Activated naive CD8-positive, alpha-beta T cell treated with anti-CD3 and anti-CD28 coated beads, Interleukin-2, amount 50 U/mL, for 24 hours (primary cell): ENCODE measurements at regions not wholly inside any gene's neighbourhood (a gene's known extent, or its start where the extent isn't known, plus 50 kb on each side); places are given as distances from the start of the nearest gene placed in this dataset.

Experiments used
- ATAC-seq: fragments of 150-1000 bp; cut with Tn5 transposase; one replicate; pipeline ENCODE4 v1.10.0; 2021
- DNase-seq: peaks from one replicate; pipeline ENCODE4 v3.0.0; 2021
- H3K27ac Mint-ChIP-seq: one replicate; pipeline ENCODE4 v1.8.0; 2021; ENCODE audit warnings: mild to moderate bottlenecking, mixed read lengths
- H3K27me3 Mint-ChIP-seq: one replicate; pipeline ENCODE4 v1.8.0; 2021; ENCODE audit warnings: mixed read lengths
- H3K36me3 Mint-ChIP-seq: one replicate; pipeline ENCODE4 v1.8.0; 2021; ENCODE audit warnings: low read depth, mixed read lengths
- H3K4me1 Mint-ChIP-seq: one replicate; pipeline ENCODE4 v1.8.0; 2021; ENCODE audit warnings: mixed read lengths
- H3K4me3 Mint-ChIP-seq: one replicate; pipeline ENCODE4 v1.8.0; 2021; ENCODE audit warnings: mild to moderate bottlenecking, moderate library complexity, mixed read lengths
- H3K9me3 Mint-ChIP-seq: one replicate; pipeline ENCODE4 v1.8.0; 2021; ENCODE audit warnings: mixed read lengths

DNA sequence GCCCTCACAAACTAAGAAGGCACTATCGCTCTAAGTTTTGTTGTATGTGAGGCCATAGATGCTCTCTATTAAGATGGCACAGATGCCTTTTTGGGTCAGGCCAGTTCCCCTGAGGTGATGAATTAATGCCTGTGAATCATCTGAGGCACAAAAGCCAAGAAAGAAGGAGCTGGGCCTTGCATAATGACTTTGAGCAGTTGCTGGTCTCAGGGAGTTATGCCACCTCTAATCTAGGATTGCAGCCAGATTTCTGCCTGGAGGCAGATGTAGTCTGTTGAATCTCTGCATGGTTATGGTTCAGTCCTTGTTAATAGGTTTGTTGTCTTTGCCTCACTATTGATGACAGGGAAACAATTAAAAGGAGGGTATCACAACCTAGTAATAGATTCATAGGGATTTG is 168.1 kb upstream of the CHRM3 start:
- Mint-ChIP-seq H3K9me3 (peaks cover 22% of the 10 kb centered on the region), H3K27me3 (no peaks in the 10 kb centered on the region), H3K4me1 (no peaks in the 10 kb centered on the region), H3K36me3 (no peaks in the 10 kb centered on the region), H3K4me3 (no peak overlapping the region), H3K27ac (no peak overlapping the region)
- DNase-seq, result no peak
- no peak for ATAC-seq

DNA sequence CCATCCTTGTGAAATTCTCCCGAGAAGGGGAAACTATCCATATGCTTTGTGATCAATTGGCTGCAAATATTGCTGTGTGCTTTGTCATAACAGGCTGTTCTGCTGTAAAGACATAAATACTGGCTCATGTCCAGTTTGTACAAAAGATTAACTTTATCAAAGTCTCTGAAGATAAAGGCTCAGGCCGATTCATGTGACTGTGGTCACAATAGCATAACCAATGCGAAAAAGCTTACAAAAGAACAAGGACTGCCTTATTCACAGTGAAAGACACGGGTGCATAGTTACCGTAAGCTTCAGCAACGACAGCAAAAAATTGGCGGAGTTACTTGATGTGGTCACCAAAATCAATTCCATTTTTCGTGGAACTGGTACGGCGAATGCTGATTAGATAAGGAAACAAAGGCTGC is 173.6 kb upstream of the CHRM3 start:
- DNase-seq, result no peak
- H3K4me1 Mint-ChIP-seq, result no peaks in the 10 kb centered on the region
- ATAC-seq, result no peak
- H3K9me3 Mint-ChIP-seq, result peaks cover 5% of the 10 kb centered on the region
- no peaks in the 10 kb centered on the region for H3K36me3 Mint-ChIP-seq
- H3K27me3 Mint-ChIP-seq, result no peaks in the 10 kb centered on the region
- no peak overlapping the region for H3K27ac Mint-ChIP-seq
- no peak overlapping the region for H3K4me3 Mint-ChIP-seq

DNA sequence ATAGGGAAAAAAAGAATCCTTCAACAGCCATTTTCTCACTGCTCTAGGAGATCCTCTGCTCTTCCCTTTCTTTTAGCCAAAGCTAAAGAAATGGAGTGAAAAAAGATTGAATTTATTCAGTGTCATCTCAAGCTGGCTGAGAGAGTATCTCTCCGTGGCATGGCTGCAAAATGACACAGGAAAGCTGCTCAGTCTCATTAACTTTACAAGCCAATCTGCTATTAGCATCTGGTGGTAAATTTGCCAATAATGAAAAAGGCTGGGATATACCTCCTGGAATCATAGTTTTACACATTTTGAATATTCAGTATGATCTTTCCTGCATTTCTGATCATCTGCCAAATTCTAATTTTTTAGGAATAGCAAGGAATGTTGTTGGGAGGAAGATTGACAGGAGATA is 176.8 kb upstream of the CHRM3 start:
- H3K9me3 Mint-ChIP-seq, result peaks cover 5% of the 10 kb centered on the region
- H3K36me3 Mint-ChIP-seq, result no peaks in the 10 kb centered on the region
- H3K4me1 Mint-ChIP-seq, result no peaks in the 10 kb centered on the region
- ATAC-seq, result no peak
- no peak overlapping the region for H3K27ac Mint-ChIP-seq
- no peaks in the 10 kb centered on the region for H3K27me3 Mint-ChIP-seq
- DNase-seq, result no peak
- no peak overlapping the region for H3K4me3 Mint-ChIP-seq

DNA sequence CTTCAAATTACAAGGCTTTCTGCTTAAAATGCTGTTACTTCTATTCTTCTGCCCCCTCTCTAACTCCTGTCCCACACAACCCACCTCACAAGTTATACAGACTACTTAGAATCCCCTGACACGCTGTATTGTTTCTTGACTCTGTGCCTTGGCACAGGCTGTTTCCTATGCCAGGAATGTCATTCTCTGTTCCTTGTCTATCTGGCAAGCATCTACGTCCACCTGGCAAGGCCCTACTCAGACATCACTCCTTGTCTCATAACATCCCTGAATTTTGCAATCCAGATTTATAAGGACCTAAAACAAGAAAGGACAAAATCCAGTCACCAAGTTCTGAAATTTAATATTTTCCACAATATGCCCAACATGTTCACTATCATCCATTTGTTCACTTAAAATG is 182.0 kb upstream of the CHRM3 start:
- no peaks in the 10 kb centered on the region for H3K36me3 Mint-ChIP-seq
- H3K4me1 Mint-ChIP-seq, result no peaks in the 10 kb centered on the region
- no peak overlapping the region for H3K27ac Mint-ChIP-seq
- peaks cover 6% of the 10 kb centered on the region for H3K9me3 Mint-ChIP-seq
- DNase-seq (no peak), ATAC-seq (no peak)
- H3K27me3 Mint-ChIP-seq, result no peaks in the 10 kb centered on the region
- H3K4me3 Mint-ChIP-seq, result no peak overlapping the region

DNA sequence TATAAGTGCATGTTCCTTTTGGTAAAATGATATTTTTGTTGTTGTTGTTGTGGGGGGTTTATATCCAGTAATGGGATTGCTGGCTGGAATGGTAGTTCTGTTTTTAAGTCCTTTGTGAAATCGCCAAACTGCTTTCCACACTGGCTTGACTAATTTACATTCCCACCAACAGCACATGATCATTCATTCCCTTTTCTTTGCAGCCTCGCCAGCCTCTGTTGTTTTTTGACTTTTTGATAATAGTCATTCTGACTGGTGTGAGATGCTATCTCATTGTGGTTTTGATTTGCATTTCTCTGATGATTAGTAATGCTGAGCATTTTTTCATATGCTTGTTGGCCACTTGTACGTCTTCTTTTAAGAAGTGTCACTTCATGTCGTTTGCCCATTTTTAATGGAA is 188.5 kb upstream of the CHRM3 start:
- Mint-ChIP-seq H3K27ac (no peak overlapping the region), H3K4me1 (no peaks in the 10 kb centered on the region), H3K36me3 (no peaks in the 10 kb centered on the region), H3K9me3 (peaks cover 8% of the 10 kb centered on the region), H3K27me3 (no peaks in the 10 kb centered on the region), H3K4me3 (no peak overlapping the region)
- no peak for ATAC-seq
- DNase-seq, result no peak

DNA sequence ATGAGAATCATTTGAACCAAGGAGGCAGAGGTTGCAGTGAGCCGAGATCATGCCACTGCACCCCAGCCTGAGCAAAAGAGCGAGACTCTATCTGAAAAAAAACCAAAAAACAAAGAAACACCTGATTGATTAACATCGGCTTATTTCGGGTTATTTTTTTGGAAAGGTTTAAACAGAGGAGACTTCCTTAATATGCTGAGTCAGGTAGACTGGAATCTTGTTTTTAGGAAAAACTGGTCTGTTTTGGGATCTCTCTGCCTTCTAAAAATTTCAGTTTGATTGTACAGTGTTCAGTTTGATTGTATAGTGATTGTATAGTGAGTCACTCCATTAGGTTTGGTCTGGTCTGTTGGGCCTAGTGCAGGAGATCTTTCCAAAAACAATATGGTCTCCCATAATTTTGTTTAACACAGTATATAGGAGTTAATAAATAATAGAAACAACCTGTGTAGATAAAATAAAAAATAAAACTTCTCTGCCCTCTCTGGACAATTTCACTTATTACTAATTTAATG is 196.3 kb upstream of the CHRM3 start:
- no peak for ATAC-seq
- Mint-ChIP-seq H3K9me3 (no peaks in the 10 kb centered on the region), H3K36me3 (no peaks in the 10 kb centered on the region), H3K27ac (no peak overlapping the region), H3K27me3 (no peaks in the 10 kb centered on the region), H3K4me1 (no peaks in the 10 kb centered on the region), H3K4me3 (no peak overlapping the region)
- DNase-seq, result no peak

DNA sequence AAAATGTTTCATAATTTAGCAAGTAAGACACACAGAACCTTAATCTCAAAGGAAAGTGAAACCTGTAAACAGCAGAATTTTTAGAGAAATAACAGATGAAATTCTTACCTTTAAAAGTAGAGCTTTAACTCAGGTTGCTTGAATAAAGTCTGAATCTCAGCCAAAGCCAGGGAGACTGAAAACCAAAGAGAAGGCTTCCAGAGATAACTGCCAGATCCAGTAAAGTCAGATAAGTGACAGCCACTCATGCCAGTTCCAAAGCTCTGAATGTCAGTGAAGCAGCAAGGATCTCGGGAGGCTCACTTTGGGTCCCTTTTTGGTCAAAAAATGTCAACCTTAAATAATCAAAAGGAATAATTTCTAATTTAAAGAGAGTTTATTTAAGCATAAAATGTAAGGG is 199.9 kb upstream of the CHRM3 start:
- Mint-ChIP-seq H3K27ac (no peak overlapping the region), H3K4me3 (no peak overlapping the region), H3K4me1 (no peaks in the 10 kb centered on the region), H3K27me3 (no peaks in the 10 kb centered on the region), H3K36me3 (no peaks in the 10 kb centered on the region), H3K9me3 (no peaks in the 10 kb centered on the region)
- DNase-seq (no peak), ATAC-seq (no peak)

DNA sequence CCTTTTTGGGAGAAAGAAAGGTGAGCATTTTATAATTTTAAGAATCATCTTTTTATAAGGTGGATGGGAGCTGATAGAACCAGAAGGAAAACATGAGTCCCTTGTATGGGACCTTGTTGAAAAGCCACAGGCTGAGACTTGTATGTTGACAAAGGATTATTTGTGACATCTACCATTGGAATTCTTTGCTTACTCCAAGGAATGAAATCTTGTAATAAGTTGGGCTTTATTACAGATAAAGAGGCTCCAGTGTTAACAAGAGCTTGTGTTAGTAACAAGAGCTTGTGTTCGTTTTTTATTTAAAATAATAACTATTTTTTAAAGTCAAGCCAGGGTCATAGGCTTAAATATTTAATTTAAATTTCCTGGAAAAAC is 201.1 kb upstream of the CHRM3 start:
- peaks cover 6% of the 10 kb centered on the region for H3K9me3 Mint-ChIP-seq
- no peaks in the 10 kb centered on the region for H3K36me3 Mint-ChIP-seq
- H3K27ac Mint-ChIP-seq, result no peak overlapping the region
- DNase-seq (no peak), ATAC-seq (no peak)
- H3K4me3 Mint-ChIP-seq, result no peak overlapping the region
- H3K4me1 Mint-ChIP-seq, result no peaks in the 10 kb centered on the region
- no peaks in the 10 kb centered on the region for H3K27me3 Mint-ChIP-seq

DNA sequence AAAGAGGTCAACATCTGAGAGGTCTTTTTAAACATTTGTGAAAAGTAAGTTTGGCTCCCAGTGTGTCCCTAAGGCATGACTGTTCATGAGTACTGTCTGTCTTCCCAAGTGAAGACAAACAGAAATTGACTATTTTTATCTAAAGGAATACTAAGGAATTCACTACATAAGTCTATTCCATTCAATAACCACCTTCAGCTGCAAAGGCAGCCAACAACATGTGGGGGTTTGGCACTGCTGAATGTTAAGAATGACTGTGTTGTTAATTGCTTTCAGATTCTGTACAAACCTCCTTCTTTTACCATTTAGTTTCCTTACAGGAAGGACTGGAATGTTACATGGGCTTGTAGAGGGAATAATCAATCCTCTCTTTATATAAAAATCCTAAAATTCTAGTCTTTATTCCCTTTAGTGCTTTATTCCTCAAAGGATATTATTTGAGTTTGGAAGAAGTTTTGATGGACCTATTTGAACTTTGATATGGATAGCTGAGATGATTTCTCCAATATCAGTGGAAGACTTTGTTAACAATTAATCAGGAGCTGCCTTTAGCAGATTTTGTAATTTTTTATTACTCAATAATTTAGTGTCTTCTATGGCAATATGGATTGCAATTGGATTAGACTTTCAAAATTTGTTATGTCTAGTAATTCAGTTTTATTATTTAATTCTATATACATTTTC is 201.7 kb upstream of the CHRM3 start:
- DNase-seq, result no peak
- peaks cover 6% of the 10 kb centered on the region for H3K9me3 Mint-ChIP-seq
- H3K27ac Mint-ChIP-seq, result no peak overlapping the region
- H3K4me3 Mint-ChIP-seq, result no peak overlapping the region
- no peaks in the 10 kb centered on the region for H3K27me3 Mint-ChIP-seq
- H3K4me1 Mint-ChIP-seq, result no peaks in the 10 kb centered on the region
- ATAC-seq, result no peak
- H3K36me3 Mint-ChIP-seq, result no peaks in the 10 kb centered on the region

DNA sequence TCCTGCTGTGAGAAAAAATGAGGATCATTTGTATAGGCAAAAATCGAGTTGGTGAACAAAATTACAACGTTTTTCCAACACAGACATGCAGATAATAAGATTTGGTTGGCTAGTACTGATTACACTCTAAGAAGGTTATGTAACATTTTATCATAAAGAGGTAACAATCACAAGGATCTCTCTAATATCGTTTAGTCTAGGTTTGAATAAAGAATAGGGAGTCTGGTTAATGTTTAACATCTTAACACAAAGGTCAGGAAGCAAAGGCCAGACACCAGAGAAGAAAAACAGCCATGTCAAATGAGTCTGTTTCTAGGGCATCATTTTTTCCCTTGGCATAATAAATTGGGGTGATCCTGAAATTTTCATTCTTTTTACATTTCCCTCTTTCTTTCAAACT is 207.4 kb upstream of the CHRM3 start:
- no peak for DNase-seq
- Mint-ChIP-seq H3K4me3 (no peak overlapping the region), H3K27ac (no peak overlapping the region), H3K9me3 (peaks cover 9% of the 10 kb centered on the region), H3K4me1 (no peaks in the 10 kb centered on the region), H3K36me3 (no peaks in the 10 kb centered on the region), H3K27me3 (no peaks in the 10 kb centered on the region)
- ATAC-seq, result no peak

DNA sequence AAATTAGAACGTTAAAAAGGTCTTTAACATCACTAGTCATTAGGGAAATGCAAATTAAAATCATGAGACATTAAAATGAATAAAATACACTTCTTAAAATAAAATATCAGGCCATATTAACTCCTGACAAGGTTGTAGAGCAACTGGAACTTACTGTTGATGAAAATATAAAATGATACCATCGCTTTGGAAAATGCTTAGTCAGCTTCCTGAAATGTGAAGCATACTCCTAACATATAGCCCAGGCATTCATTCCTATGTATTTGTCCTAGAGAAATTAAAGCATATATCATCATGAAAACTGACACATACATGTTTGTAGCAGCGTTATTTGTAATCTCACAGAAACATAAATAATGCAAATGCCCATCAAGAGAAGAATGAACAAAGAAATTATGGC is 211.5 kb upstream of the CHRM3 start:
- Mint-ChIP-seq H3K4me1 (no peaks in the 10 kb centered on the region), H3K4me3 (no peak overlapping the region), H3K27ac (no peak overlapping the region), H3K36me3 (no peaks in the 10 kb centered on the region), H3K9me3 (peaks cover 9% of the 10 kb centered on the region), H3K27me3 (no peaks in the 10 kb centered on the region)
- DNase-seq (no peak), ATAC-seq (no peak)

DNA sequence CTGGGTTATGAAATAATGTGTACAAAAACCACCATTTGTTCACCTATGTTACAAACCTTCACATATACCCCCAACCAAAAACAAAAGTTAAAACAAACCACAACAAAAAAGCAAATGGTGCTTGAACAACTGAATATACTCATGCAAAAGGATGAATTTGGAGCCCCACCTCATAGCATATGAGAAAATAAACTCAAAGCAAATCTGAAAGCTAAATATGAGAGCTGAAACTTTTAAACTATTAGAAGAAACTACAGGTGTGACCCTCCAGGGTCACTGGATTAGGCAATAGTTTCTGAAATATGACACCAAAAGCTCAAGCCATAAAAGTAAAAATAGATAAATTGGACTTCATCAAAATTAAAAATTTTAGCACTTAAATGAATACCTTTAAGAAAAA is 215.5 kb upstream of the CHRM3 start:
- DNase-seq, result no peak
- no peaks in the 10 kb centered on the region for H3K4me1 Mint-ChIP-seq
- no peaks in the 10 kb centered on the region for H3K36me3 Mint-ChIP-seq
- no peak overlapping the region for H3K27ac Mint-ChIP-seq
- peaks cover 7% of the 10 kb centered on the region for H3K9me3 Mint-ChIP-seq
- no peak overlapping the region for H3K4me3 Mint-ChIP-seq
- ATAC-seq, result no peak
- no peaks in the 10 kb centered on the region for H3K27me3 Mint-ChIP-seq

DNA sequence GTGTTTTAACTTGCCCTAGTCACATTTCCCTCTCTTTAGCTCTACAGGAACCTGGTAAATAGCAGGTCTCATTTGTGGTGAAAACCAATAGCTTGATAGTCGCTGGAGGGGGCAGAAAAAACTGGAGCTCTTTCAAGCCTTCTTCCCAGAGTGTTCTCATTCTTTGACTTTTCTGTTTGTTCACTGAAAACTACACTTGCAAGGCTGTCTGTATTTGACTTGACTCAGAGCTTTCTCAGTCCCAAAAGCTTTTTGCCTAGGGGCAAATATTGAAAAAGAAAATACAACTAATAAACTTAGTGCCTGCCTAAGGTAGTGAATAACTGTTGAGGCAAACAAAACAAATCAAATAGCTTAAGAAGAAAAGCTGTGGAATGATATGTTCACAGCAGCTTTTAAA is 217.1 kb upstream of the CHRM3 start:
- no peak overlapping the region for H3K27ac Mint-ChIP-seq
- DNase-seq, result no peak
- H3K4me1 Mint-ChIP-seq, result no peaks in the 10 kb centered on the region
- no peak for ATAC-seq
- H3K9me3 Mint-ChIP-seq, result peaks cover 7% of the 10 kb centered on the region
- no peaks in the 10 kb centered on the region for H3K36me3 Mint-ChIP-seq
- H3K27me3 Mint-ChIP-seq, result no peaks in the 10 kb centered on the region
- H3K4me3 Mint-ChIP-seq, result no peak overlapping the region

DNA sequence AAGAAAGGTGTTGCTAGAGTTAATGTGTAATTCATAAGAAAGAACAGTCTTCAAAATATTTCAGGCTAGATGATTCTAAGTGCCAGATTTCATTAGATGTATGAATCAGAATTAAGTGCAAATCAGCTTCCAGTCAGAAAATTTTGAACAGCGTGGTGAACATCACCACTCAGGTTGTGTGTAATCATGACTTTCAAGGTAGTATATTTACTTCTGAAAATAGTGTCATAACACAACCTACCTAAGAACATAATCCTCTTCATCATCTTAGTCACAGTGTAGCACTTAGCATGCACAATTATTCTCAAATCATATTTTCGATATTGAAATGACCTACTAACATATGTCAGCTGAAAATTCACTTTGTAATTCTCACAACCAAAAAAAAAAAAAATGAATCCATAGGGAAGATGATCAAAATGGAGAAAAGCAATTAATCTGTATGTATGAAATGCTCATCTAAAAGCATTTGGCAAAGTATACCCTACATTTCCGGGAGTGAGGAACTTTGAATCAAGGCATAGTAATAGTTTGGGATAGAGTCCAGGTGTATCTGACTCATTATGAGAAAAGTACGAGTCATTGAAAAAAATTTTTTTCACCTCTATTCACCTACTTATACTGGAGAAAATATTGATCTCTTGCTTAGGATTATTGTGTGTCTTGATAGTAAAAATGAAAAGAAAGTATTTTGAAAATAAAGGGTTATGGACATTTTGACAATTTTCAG is 221.8 kb upstream of the CHRM3 start:
- H3K9me3 Mint-ChIP-seq, result no peaks in the 10 kb centered on the region
- no peaks in the 10 kb centered on the region for H3K36me3 Mint-ChIP-seq
- no peak overlapping the region for H3K27ac Mint-ChIP-seq
- H3K4me3 Mint-ChIP-seq, result no peak overlapping the region
- DNase-seq (no peak), ATAC-seq (no peak)
- no peaks in the 10 kb centered on the region for H3K4me1 Mint-ChIP-seq
- H3K27me3 Mint-ChIP-seq, result no peaks in the 10 kb centered on the region

DNA sequence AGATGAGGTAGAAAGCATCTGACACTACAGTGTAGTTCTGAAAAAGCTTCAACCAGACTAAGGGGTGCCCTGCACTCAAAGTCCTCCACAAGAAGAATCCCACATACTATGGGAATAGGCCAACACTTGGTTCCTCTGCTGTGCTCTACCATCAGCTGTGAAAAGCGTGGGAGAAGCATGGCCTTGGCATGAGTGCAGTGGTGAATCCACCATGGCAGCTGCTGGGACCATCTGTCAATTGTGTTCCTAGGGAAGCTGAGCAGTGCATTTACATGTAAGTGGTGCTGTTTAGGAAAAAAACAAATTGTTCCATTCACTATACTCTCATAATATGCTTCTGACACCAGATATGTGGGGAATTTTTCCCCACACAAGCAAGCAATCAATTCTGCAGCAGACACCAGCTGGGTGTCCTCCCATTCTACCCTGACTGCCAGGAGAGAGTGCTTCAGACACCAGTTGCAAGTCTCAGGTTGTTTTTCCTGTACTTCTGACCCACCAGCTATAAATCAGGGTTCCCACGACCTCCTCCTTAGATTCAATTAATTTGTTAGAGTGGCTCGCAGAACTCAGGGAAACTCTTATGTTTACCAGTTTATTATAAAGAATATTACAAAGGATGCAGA is 230.8 kb upstream of the CHRM3 start:
- DNase-seq (no peak), ATAC-seq (no peak)
- no peaks in the 10 kb centered on the region for H3K27me3 Mint-ChIP-seq
- no peaks in the 10 kb centered on the region for H3K4me1 Mint-ChIP-seq
- no peak overlapping the region for H3K27ac Mint-ChIP-seq
- H3K4me3 Mint-ChIP-seq, result no peak overlapping the region
- no peaks in the 10 kb centered on the region for H3K36me3 Mint-ChIP-seq
- H3K9me3 Mint-ChIP-seq, result peaks cover 5% of the 10 kb centered on the region
